NCI-H345 treated with DMSO at 0.1 percent for 48 hours (cell line): ENCODE measurements at regions not wholly inside any gene's neighbourhood (a gene's known extent, or its start where the extent isn't known, plus 50 kb on each side); places are given as distances from the start of the nearest gene placed in this dataset.
A peak's percentile ranks its signal among the peaks of the same experiment; 100 is the strongest.

Experiments used
- DNase-seq: peaks from one replicate; lab custom pipeline; 2025; ENCODE audit not compliant: unreplicated experiment; lab: John Stamatoyannopoulos, UW

DNA sequence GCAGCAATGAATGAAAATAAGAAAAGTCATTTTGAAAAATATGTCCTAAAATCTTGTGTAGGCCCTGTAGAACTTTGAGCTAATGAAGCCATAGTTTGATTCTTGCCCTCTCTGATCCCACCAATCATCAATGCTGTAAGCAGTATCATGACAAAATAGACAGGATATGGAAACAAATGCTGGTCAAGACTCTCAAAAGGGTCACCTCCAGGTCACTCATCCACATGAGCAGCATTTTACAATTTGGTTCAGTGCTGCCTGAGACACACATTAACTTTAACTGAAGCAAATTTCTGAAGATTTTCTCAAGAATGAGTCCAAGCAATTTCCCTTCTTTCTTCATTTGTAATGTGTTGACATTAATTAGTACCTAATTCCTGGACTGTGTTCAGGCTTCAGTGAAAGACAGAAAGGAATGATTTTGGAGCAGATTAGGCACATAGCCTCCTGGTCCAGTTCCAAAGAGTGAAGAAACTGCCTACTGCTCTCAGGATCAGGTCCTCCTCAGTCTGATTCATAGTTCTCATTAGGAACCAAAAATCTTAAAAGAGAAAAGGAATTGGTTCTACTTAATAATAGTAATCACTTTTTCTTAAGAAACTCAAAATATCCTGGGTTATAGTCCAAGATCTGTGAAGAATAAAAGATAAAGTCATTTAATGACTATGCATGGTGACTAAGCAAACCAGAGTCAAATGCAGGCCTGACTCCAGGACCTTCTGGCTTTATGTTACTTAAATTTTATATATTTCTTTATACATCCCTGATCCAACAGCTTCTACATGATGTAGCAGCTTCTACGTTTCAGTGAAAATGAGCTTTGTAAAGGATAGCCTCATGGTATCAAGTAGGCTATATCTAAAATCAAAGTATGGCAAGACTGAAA, 192.1 kb upstream of the RGMB start:
- no peak for DNase-seq

- DNase-seq, result no peak
These were observed 189.9 kb upstream of the RGMB start for GRCh38 chr5:98583586-98583985.

DNA sequence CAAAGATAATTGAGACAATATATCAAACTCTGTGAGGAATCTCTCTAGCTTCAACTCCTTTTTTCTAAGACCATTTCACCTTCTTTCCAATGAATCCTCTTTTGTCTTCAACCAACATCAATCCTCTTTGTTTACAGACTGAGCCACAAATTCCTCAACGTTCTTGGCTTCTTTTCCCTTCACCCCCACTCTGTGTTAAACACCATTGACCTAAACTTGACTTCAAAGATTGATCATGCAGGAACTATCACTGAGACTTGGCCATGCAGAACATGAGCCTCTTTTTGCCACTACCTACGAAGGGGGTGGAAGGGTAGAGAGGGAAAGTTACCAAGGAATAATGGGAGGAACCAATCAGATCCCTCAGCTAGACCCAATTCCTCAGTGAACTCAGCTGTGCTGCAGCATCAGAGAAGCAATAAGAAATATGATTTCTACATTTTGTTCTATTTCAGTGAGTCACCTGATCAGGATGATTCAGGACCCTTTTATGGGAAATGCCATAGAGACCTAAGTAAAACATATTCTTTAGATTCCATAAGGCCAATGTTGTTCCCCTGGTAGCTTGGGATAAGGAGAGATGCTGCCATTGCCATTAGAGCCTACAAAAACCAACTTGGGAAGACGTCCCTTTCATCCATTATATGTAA, 187.7 kb upstream of the RGMB start:
- no peak for DNase-seq

- DNase-seq, result no peak
These were observed 186.9 kb upstream of the RGMB start for GRCh38 chr5:98586581-98586980.

DNA sequence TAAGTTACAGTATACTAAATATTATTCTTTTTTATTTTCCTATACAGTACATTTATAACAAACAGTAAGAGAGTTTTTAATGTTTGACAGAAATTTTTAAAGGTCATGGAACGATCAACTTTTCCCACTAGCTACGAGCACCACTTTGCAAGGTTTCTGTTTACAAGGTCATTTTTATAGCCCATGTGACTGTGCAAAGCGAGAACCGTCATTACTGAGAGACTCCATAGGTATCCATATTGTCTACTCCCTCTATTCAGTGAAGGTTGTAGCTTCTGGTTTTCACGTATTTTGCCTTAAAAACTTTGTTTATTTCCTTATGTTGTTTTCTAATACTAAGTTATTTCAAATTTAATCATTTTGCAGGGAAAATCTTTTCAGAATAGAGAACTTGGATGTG, 186.3 kb upstream of the RGMB start:
- no peak for DNase-seq

- no peak for DNase-seq
These were observed 185.2 kb upstream of the RGMB start for GRCh38 chr5:98588215-98588614.

DNA sequence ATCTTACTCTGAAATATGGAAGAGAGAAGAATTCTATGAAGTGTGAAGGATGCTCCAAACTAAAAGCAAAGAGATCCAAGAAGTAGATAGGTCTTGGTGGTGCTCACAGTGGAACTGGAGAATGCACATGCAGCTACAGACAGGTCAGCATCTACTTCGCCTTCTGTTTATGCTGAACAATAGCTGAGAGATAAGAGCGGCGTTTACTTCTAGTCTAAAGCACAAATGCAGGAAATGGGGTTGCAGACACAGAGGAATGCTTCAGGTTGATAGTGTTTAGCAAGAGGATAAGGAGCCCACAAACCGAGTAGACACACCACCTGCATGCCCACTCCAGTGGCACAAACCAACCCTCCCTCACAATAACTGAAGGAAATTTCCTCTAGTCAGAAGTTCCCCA, 180.0 kb upstream of the RGMB start:
- DNase-seq, result no peak

GRCh38 chr5:98594098-98594497, 179.4 kb upstream of the RGMB start:
- DNase-seq, result no peak

DNA sequence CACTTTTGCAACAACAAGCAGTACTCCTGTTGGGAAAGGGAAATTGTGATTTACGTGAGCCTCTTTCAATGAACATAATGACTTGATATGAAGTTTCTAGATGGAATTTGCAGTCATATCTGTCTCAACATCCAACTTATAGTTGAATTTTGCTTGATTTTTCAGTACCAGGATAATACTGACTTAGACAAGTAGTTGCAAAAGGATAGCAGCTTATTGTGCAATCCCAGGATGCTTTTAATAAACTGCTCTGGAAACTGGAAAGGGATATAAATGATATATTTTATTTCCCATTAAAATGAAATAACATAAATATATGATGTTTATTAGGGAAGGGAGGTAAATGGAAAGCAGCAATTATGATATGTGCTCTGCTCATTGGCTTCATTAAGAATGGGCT, 174.4 kb upstream of the RGMB start:
- no peak for DNase-seq

- no peak for DNase-seq
These were observed 170.8 kb upstream of the RGMB start for GRCh38 chr5:98602534-98603112.

GRCh38 chr5:98603456-98603855, 170.0 kb upstream of the RGMB start:
- no peak for DNase-seq

DNA sequence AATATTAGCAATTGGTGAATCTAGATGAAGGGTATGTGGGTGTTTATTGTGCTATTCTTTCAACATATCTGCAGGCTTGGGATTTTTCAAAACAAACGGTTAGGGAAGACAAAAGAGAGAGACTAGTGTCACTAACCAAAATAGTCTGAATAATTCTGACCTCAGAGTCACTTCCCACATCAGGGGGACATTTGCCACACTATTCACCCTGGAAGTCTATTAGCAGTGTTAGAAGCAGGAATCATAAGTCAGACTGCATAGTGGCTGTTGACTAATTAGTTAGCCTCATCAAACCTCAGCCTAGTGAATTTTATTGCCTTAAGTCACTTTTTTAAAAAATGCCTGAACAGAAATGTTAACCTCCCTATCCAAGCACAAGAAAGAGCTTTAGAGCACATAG, 169.2 kb upstream of the RGMB start:
- no peak for DNase-seq

- peak; percentile 23 for DNase-seq
These were observed 168.6 kb upstream of the RGMB start for GRCh38 chr5:98604721-98605425.

- DNase-seq, result no peak
These were observed 168.0 kb upstream of the RGMB start for GRCh38 chr5:98605426-98605825.

GRCh38 chr5:98606961-98607360, 166.5 kb upstream of the RGMB start:
- no peak for DNase-seq

- no peak for DNase-seq
These were observed 165.4 kb upstream of the RGMB start for GRCh38 chr5:98608052-98608451.

DNA sequence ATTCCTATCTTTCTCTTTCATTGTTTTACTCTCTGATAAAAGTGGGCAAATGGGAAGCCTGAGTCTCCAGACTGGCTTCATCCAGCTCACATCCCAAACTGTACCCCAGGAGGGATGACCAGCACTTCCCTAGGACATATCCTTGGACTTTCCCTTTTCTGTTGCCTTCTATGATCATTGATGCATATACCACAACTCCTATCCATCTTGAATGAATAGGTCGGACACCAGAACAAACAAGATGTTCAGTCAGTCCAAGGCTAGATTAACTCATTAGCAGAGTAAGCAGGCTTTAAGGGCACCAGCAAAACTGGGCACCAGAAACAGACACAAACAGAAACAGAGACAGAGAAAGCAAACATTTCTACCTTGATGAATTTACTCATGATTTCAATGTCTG, 159.1 kb upstream of the RGMB start:
- DNase-seq, result no peak

GRCh38 chr5:98621821-98622220, 151.6 kb upstream of the RGMB start:
- DNase-seq, result no peak

DNA sequence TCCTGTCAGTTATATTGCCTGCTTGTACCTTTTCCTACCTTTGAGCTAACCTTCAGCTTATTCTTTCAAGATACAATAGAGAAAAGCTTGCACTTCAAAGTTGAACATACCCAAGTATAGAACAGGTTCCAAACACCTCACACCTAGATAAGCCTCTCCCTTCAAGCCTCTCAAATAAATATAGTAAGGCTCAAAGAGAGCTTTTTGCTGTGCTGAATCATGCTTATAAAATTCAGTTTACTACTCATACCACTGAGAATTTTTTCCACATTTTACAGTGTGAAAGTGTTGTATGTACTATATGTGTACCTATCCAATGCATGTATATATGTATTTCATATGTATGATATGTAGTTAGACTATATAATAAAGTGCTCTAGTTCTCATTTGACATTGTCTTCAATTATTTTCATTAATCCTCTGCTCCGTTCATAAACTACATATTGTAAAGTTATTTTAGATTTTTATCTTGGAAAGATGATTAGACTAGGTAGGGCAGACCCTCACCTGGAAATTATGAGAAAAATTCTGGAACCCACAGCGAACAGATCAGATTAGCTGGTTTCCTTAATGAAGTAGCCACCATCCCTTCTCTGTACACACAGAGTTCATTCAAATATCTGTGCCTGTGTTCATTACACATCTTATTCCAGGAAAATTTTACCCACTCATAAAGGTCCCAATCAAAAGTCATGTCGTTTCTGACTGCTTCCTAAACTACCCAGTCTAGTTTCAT, 149.2 kb upstream of the RGMB start:
- no peak for DNase-seq

- DNase-seq, result no peak
These were observed 146.3 kb upstream of the RGMB start for GRCh38 chr5:98627121-98627520.

GRCh38 chr5:98630621-98631020, 142.8 kb upstream of the RGMB start:
- DNase-seq, result no peak
